ENCODE measurements at regions not wholly inside any gene's neighbourhood (a gene's known extent, or its start where the extent isn't known, plus 50 kb on each side); places are given as distances from the start of the nearest gene placed in this dataset.
A peak's percentile ranks its signal among the peaks of the same experiment; 100 is the strongest.

DNA sequence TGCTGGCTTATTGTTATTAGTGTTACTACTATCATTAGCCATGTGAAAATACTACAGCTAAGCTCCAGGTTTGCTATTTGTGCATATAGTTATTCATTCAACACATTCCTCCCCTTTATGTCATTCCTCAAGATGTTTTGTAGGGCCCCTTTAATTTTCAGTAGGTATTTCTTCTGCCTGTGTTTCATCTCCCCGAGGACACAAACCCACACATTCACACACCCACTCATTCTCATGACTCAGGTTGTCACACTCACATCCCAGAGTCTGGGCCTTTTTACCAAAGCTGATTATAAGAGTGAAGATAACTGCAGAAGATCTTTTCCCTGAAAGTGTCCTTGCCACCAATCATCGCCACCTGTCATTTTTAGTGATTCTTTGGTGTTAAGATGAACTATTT is 68.6 kb upstream of the SPOPL start:
- H3K36me3 ChIP-seq (ENCODE audit: control insufficient read depth, insufficient read depth, low read length), result no peaks in the 10 kb centered on the region
- FAIRE-seq (no peak), DNase-seq (ENCODE audit: low read depth) (peak; percentile 80)
- H3K27me3 ChIP-seq (ENCODE audit: control insufficient read depth, insufficient read depth, low read length), result no peaks in the 10 kb centered on the region
- TF ChIP-seq, protein P1, sequence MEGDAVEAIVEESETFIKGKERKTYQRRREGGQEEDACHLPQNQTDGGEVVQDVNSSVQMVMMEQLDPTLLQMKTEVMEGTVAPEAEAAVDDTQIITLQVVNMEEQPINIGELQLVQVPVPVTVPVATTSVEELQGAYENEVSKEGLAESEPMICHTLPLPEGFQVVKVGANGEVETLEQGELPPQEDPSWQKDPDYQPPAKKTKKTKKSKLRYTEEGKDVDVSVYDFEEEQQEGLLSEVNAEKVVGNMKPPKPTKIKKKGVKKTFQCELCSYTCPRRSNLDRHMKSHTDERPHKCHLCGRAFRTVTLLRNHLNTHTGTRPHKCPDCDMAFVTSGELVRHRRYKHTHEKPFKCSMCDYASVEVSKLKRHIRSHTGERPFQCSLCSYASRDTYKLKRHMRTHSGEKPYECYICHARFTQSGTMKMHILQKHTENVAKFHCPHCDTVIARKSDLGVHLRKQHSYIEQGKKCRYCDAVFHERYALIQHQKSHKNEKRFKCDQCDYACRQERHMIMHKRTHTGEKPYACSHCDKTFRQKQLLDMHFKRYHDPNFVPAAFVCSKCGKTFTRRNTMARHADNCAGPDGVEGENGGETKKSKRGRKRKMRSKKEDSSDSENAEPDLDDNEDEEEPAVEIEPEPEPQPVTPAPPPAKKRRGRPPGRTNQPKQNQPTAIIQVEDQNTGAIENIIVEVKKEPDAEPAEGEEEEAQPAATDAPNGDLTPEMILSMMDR (IDR thresholded peaks at IDR 0.05; ENCODE audit: insufficient read depth, low read length, severe bottlenecking), result no peak
- no peak overlapping the region for H3K4me3 ChIP-seq (ENCODE audit: low read depth, low read length)

DNA sequence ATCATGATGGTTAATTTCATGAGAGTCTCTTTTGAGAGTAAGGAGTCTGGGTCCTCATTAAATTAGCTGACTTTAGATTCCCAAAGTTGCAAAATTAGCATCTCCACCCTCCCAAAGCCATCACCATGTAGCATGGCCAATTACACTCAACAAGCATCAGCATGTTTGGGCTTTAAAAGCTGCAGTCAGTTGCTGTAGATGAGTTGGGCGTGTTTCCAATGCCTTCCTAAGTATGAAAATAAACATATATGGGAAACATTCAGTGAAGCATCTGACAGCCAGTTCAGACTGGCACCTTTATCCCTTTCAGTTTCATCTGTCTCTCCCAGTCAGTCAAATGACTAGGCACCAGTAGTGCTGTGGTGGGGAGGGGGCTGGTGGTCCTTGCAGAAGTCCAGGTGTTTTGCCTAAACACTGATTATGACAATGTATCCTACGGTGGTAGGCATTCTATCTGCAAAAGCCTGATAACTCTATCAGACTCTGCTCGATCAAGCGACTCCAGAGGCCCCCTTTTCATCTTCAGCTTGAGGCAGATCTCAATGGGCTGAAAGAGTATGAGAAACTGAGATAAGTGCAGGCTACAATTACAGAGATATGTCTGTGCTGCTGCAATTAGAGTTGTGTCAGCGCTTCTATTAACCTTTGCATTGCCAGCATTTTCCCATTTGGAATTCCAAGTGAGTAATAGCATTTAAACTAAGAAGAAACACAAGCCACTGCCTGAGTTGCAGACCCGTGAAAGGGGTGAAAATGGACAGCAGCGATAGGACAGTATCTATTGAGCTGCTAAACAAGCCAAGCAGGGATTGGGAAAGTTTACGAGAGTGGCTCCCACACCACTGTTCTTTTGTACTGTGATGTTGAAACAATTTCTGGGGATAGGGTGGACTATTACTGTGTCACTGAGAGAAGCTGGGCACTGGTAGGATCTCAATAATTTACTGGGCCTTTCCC is 67.3 kb upstream of the SPOPL start:
- no peaks in the 10 kb centered on the region for H3K27me3 ChIP-seq (ENCODE audit: control insufficient read depth, insufficient read depth, low read length)
- H3K36me3 ChIP-seq (ENCODE audit: control insufficient read depth, insufficient read depth, low read length), result no peaks in the 10 kb centered on the region
- no peak overlapping the region for H3K4me3 ChIP-seq (ENCODE audit: low read depth, low read length)
- TF ChIP-seq, protein P1 (IDR thresholded peaks at IDR 0.05; ENCODE audit: insufficient read depth, low read length, severe bottlenecking), result no peak
- FAIRE-seq (no peak), DNase-seq (ENCODE audit: low read depth) (peak; percentile 82)

DNA sequence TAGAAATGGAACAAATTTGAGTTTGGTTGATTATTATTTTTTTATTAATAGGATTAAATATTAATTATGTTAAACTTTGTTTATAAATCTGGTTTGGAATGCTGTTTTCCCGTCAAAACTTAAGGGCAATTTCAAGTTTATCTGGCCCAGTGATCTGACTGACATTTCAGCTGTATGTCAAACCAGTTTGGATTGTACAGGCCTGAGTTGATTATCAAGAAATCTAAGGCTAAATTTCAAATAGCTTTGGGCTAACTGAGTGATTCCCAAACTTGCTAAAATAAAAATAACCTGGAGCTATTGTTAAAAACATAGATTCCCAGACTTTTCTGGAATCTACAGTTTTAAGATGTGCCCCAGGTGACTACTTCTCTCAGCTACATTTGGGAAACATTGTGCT is 65.9 kb upstream of the SPOPL start:
- TF ChIP-seq, protein P1 (IDR thresholded peaks at IDR 0.05; ENCODE audit: insufficient read depth, low read length, severe bottlenecking), result no peak
- FAIRE-seq (no peak), DNase-seq (ENCODE audit: low read depth) (no peak)
- no peak overlapping the region for H3K4me3 ChIP-seq (ENCODE audit: low read depth, low read length)
- H3K27me3 ChIP-seq (ENCODE audit: control insufficient read depth, insufficient read depth, low read length), result no peaks in the 10 kb centered on the region
- no peaks in the 10 kb centered on the region for H3K36me3 ChIP-seq (ENCODE audit: control insufficient read depth, insufficient read depth, low read length)

DNA sequence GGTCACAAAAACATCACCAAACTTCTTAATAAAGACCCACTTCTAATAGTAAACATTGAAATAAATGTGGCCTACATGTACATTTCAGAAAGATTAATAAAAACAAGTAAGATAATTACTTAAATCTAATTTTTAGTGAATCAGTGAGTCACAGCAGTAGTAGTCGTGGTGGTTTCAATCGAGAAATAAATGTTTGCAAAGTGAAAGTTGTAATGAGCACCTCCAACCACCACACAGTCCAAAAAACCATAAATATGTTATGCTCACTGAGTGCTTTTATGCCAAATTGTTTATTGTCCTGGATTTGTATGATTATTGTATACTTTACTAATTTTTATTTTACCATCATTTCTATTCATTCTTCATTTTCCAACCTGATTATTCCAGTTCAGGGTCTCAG is 61.8 kb upstream of the SPOPL start:
- DNase-seq (ENCODE audit: low read depth), result no peak
- Histone ChIP-seq H3K36me3 (ENCODE audit: control insufficient read depth, insufficient read depth, low read length) (no peaks in the 10 kb centered on the region), H3K4me3 (ENCODE audit: low read depth, low read length) (no peak overlapping the region), H3K27me3 (ENCODE audit: control insufficient read depth, insufficient read depth, low read length) (no peaks in the 10 kb centered on the region)
- no peak for FAIRE-seq
- TF ChIP-seq, protein P1 (IDR thresholded peaks at IDR 0.05; ENCODE audit: insufficient read depth, low read length, severe bottlenecking), result no peak

DNA sequence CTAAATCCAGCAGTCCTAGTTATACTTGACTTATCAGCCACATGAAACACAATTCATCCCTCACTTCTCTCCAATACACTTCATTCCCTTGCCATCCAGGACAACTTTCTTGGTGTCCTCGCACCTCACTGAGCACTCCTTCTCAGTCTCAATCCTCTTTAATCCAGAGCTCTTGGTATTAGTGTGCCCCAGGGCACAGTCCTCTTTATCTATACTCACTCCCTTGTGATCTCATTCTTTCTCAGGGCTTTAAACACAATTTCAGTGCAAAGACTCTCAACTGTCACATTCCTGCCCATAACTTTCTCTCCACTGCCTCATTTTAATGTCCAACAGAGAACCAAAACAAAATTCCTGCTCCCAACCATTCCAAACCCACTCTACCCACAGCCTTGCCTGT is 60.8 kb upstream of the SPOPL start:
- Histone ChIP-seq H3K4me3 (ENCODE audit: low read depth, low read length) (no peak overlapping the region), H3K36me3 (ENCODE audit: control insufficient read depth, insufficient read depth, low read length) (no peaks in the 10 kb centered on the region), H3K27me3 (ENCODE audit: control insufficient read depth, insufficient read depth, low read length) (no peaks in the 10 kb centered on the region)
- TF ChIP-seq, protein P1 (IDR thresholded peaks at IDR 0.05; ENCODE audit: insufficient read depth, low read length, severe bottlenecking), result no peak
- DNase-seq (ENCODE audit: low read depth) (no peak), FAIRE-seq (no peak)

Measured in bronchial epithelial cell (primary cell).